H1 (cell line): ENCODE measurements at regions not wholly inside any gene's neighbourhood (a gene's known extent, or its start where the extent isn't known, plus 50 kb on each side); places are given as distances from the start of the nearest gene placed in this dataset.

ENCODE experiments used
- TAF7 ChIP-seq: optimal IDR thresholded peaks from 2 replicates; pipeline ENCODE3; 2011; ENCODE audit warnings: low read depth, mild to moderate bottlenecking, inconsistent platforms, low read length, moderate library complexity, borderline replicate concordance

GRCh38 chr14:38079886-38080285 is 127.8 kb upstream of the SSTR1 start (continued):
- TF ChIP-seq TAF7: no peak
- TF ChIP-seq, all 59 proteins: peak for 0
